ENCODE measurements at regions not wholly inside any gene's neighbourhood (a gene's known extent, or its start where the extent isn't known, plus 50 kb on each side); places are given as distances from the start of the nearest gene placed in this dataset.

GRCh38 chr16:86060381-86061317, 161.7 kb downstream of the IRF8 start:
- no peak for DNase-seq (ENCODE audit: low read depth)

- DNase-seq (ENCODE audit: low read depth) = no peak
These were observed 162.3 kb downstream of the IRF8 start for GRCh38 chr16:86061318-86061695.

GRCh38 chr16:86061721-86062120, 162.8 kb downstream of the IRF8 start:
- no peak for DNase-seq (ENCODE audit: low read depth)

- no peak for DNase-seq (ENCODE audit: low read depth)
These were observed 163.5 kb downstream of the IRF8 start for GRCh38 chr16:86062271-86062965.

GRCh38 chr16:86063760-86064405, 164.9 kb downstream of the IRF8 start:
- no peak for DNase-seq (ENCODE audit: low read depth)

GRCh38 chr16:86064431-86065250, 165.7 kb downstream of the IRF8 start:
- DNase-seq (ENCODE audit: low read depth) = no peak

GRCh38 chr16:86065711-86066110, 166.7 kb downstream of the IRF8 start:
- no peak for DNase-seq (ENCODE audit: low read depth)

GRCh38 chr16:86066811-86067210, 167.8 kb downstream of the IRF8 start:
- no peak for DNase-seq (ENCODE audit: low read depth)

- DNase-seq (ENCODE audit: low read depth) = no peak
These were observed 168.6 kb downstream of the IRF8 start for GRCh38 chr16:86067516-86067915.

- DNase-seq (ENCODE audit: low read depth) = no peak
These were observed 169.0 kb downstream of the IRF8 start for GRCh38 chr16:86067936-86068335.

GRCh38 chr16:86068722-86069121, 169.8 kb downstream of the IRF8 start:
- no peak for DNase-seq (ENCODE audit: low read depth)

- no peak for DNase-seq (ENCODE audit: low read depth)
These were observed 170.9 kb downstream of the IRF8 start for GRCh38 chr16:86069736-86070298.

- no peak for DNase-seq (ENCODE audit: low read depth)
These were observed 171.5 kb downstream of the IRF8 start for GRCh38 chr16:86070484-86070883.

GRCh38 chr16:86070971-86071370, 172.0 kb downstream of the IRF8 start:
- DNase-seq (ENCODE audit: low read depth) = no peak

GRCh38 chr16:86071611-86072240, 172.8 kb downstream of the IRF8 start:
- DNase-seq (ENCODE audit: low read depth) = no peak

- DNase-seq (ENCODE audit: low read depth) = peak; percentile 0
These were observed 173.6 kb downstream of the IRF8 start for GRCh38 chr16:86072328-86073102.

- no peak for DNase-seq (ENCODE audit: low read depth)
These were observed 174.2 kb downstream of the IRF8 start for GRCh38 chr16:86073103-86073625.

GRCh38 chr16:86073763-86074493, 175.0 kb downstream of the IRF8 start:
- DNase-seq (ENCODE audit: low read depth) = no peak

Measured in HS-5 (cell line).